GM13977 (cell line): ENCODE measurements at regions not wholly inside any gene's neighbourhood (a gene's known extent, or its start where the extent isn't known, plus 50 kb on each side); places are given as distances from the start of the nearest gene placed in this dataset.

Source experiments
- DNase-seq: peaks from one replicate; pipeline ENCODE4 v3.0.0; 2012; ENCODE audit warnings: low spot score
- CTCF ChIP-seq: IDR thresholded peaks from 2 replicates; pipeline ENCODE4 v1.5.1; 2012; ENCODE audit warnings: mild to moderate bottlenecking, control low read depth; ENCODE audit not compliant: insufficient read depth; ENCODE audit errors: extremely low read depth, missing control alignments
- in situ Hi-C: fragments of 300-500 bp; cut with MboI; formaldehyde crosslinking; loops from one replicate; pipeline ENCODE4 v1.12.0; 2022; ENCODE audit warnings: low sequenced_read_pairs, low pct_unique_long_range_greater_than_20kb, mixed read lengths, inconsistent platforms; ENCODE audit not compliant: unreplicated experiment

DNA sequence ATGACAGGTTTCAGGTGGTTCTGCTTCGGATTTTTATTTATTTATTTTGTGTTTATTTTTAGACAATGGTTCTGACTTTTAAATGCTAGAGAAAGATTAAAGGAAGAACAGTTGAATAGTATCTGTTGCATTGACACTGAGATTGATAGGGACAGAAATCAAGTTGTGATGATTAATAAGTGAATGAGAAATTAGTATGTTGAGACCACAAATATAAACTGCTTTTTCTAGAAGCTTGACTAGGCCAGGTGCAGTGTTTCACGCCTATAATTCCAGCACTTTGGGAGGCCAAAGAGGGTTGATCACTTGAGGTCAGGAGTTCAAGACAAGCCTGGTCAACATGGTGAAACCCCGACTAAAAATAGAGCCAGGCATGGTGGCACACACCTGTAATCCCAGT, 65.1 kb upstream of the TNRC6B start:
- no peak for TF ChIP-seq CTCF
- DNase-seq = no peak
- in situ Hi-C loops = no loop called here

GRCh38 chr22:40113696-40114095, 64.0 kb upstream of the TNRC6B start:
- no peak for DNase-seq
- in situ Hi-C loops = no loop called here
- no peak for TF ChIP-seq CTCF

- no peak for TF ChIP-seq CTCF
- no peak for DNase-seq
- in situ Hi-C loops = no loop called here
Observed at GRCh38 chr22:40114411-40114810, 63.3 kb upstream of the TNRC6B start.

GRCh38 chr22:40116496-40117200, 61.1 kb upstream of the TNRC6B start:
- in situ Hi-C loops = no loop called here
- no peak for TF ChIP-seq CTCF
- DNase-seq = no peak

DNA sequence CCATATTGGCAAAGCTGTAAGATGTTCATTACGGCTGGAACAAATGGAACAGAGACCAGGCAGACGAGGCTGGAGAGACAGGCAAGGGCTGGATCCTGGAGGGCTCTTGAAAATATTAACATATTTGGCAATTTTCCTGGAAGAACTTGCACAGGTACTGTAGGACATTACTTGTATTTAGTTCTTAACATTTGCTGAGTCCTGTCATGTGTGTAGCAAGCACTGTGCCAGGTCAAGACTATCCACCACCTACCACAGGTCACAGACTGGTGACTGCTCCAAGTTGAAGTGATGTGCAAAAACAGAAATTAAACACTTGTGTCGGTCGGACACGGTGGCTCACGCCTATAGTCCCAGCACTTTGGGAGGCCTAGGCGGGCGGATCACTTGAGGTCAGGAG, 58.7 kb upstream of the TNRC6B start:
- TF ChIP-seq CTCF = no peak
- in situ Hi-C loops = no loop called here
- DNase-seq = no peak

DNA sequence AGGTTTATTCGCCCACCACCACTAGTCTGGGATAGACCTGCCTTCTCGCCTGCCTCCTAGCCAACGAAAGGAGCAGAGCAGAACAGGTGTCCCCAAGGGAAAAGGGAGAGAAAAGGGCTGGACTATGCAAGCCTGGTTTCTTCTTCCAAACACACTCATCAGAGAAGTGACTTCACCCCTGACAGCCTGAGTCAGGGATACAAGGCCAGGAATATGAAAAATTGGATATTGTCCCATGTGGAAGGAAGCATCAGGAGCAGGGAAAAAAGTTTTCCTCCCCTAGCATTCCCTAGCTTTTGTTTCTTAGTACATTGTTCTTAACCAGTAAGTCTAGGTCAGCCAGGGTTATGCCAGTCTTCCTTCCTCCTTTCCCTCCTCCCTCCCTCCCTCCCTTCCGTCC, 56.9 kb upstream of the TNRC6B start:
- in situ Hi-C loops = no loop called here
- DNase-seq = no peak
- TF ChIP-seq CTCF = no peak
